GM21723 (cell line): ENCODE measurements at regions not wholly inside any gene's neighbourhood (a gene's known extent, or its start where the extent isn't known, plus 50 kb on each side); places are given as distances from the start of the nearest gene placed in this dataset.

ENCODE experiments used
- ATAC-seq: cut with Tn5 transposase; IDR thresholded peaks from one replicate; pipeline ENCODE4 v1.9.1; 2021; ENCODE audit warnings: mild to moderate bottlenecking, moderate library complexity; ENCODE audit not compliant: unreplicated experiment

DNA sequence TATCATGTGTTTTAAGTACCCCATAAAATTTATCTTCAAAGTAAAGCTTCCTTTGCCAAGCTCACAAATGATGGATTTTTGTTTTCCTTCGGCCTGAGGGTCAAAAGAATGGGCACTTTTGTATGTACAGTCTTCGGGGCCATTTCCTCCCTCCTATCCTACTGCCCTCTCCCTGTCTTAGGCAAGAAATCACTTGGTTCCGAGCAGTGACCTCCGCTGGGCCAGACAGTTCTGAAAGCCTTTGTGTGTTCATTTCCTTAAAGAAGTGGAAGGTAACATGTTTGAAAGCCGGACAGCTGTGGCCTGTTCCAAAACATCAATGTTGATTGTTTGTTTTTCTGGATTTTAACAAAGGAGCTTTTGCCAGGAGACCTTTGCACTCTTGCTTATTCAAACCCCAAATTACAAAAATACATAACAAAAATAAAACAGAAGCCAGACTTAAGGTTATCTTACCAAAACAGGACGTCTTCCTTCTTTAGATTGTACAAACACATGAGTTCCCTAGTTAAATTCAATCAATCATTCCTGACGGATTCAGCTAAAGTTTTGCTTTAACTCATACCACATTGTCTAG, 110.6 kb upstream of the LIMCH1 start:
- ATAC-seq = no peak

GRCh38 chr4:41427931-41428600, 109.9 kb upstream of the LIMCH1 start:
- no peak for ATAC-seq

DNA sequence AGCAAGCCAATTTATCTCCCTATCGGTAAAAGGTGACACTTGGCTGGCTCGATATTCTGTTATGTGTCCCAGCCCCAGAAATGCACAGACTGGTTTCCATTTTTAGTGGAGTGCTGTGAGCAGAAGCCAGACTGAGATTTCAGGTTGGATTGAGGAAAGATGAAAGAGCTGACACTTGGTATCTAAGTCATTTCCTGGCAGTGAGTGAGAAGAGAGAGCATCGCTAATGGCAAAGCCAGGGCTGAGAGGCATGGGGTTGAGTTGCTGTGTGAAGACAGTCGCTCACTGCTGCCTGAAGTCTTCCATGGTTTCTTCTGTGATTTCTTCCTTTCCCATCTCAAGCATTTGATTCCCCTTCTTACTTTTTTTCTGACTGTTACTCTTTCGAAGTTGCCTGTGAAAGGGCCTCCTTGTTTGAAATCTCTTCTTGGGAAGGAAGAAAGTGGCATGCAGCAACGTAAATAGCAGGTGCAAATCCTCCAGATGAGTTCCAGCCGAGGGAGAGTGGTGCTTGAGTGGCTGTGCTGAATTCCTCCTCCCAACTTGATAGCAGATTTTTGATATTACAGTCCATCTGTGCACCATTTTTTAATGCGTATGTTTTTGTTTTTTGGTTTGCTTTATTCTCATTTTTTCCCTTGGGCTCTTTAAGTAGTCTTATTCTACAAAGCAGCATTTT, 109.2 kb upstream of the LIMCH1 start:
- ATAC-seq = no peak

GRCh38 chr4:41429280-41429669, 108.7 kb upstream of the LIMCH1 start:
- ATAC-seq = no peak

DNA sequence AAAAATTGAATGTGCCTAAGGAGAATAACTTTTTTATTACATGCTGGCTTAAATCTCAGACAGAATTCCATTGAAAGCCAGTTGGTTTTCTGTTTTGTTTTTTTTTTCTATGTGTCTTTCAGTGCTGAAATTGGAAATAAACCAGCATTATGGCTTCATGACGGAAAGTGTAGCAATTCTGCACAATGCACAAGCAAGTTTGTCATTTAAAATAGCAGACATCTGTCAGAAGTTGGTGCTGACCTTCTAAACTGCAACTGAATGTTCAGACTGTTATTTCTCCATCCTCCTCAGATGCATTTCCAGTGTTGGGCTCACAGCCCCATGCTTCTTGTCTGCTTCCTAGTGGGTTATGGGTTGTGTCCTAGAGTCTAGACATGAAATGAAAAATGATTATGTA, 107.2 kb upstream of the LIMCH1 start:
- no peak for ATAC-seq

- ATAC-seq = no peak
These were observed 106.7 kb upstream of the LIMCH1 start for GRCh38 chr4:41431276-41431675.

GRCh38 chr4:41432219-41432618, 105.7 kb upstream of the LIMCH1 start:
- no peak for ATAC-seq

- no peak for ATAC-seq
These were observed 105.1 kb upstream of the LIMCH1 start for GRCh38 chr4:41432881-41433280.

- no peak for ATAC-seq
These were observed 104.6 kb upstream of the LIMCH1 start for GRCh38 chr4:41433361-41433760.

DNA sequence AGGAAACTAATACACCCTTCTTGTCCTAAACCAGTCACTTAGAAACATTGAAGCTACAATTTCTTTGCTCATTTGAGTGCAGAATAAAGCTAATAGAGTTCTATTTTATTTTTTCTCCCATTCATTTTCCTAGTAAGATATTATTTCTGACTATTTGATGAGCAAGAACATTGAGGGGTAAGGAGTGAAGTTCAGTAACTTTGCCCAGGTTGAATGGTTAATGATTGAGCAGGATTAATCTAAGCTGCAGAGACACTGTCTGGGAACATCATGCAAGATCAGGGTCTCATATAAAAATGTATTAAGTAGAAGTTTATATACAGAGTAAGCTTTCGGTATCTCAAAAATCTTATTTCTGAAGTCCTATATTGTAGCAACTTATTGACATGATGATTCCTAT, 102.4 kb upstream of the LIMCH1 start:
- ATAC-seq = no peak

- no peak for ATAC-seq
These were observed 101.5 kb upstream of the LIMCH1 start for GRCh38 chr4:41436419-41436818.

- no peak for ATAC-seq
These were observed 100.8 kb upstream of the LIMCH1 start for GRCh38 chr4:41437111-41437536.

- ATAC-seq = no peak
These were observed 99.0 kb upstream of the LIMCH1 start for GRCh38 chr4:41438931-41439297.

- ATAC-seq = no peak
These were observed 95.1 kb upstream of the LIMCH1 start for GRCh38 chr4:41442810-41443209.

GRCh38 chr4:41443340-41444079, 94.4 kb upstream of the LIMCH1 start:
- ATAC-seq = no peak

- ATAC-seq = no peak
These were observed 91.6 kb upstream of the LIMCH1 start for GRCh38 chr4:41446391-41446790.

DNA sequence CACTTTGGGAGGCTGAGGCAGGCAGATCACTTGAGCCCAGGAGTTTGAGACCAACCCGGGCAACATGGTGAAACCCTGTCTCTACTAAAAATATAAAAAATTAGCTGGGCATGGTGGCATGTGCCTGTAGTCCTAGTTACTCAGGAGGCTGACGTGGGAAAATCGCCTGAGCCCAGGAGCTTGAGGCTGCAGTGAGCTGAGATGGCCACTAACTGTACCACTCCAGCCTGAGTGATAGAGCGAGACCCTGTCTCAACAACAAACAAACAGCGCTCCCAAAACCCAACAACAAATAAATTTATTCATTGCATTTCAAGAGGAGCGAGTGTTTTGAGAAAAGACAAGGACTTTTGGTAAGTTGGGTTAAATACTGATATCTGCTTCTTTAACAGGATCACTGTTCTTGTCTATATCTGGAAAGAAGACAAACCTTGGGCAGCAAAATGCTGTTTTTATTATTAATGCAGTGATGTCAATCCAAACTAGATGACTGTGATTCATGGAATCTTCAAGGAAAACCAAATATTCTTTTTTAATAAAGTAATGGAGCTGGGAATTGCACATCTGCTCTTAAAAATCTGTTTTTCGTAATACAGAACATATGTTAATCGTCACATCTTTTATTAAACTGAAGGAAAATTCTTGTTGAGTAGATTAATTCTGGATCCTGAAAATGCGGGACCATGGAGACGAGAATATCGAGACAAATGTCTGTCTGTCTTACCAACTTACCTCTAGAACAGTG, 90.8 kb upstream of the LIMCH1 start:
- no peak for ATAC-seq

- no peak for ATAC-seq
These were observed 89.0 kb upstream of the LIMCH1 start for GRCh38 chr4:41448934-41449333.

GRCh38 chr4:41451961-41452360, 86.0 kb upstream of the LIMCH1 start:
- ATAC-seq = no peak

GRCh38 chr4:41452484-41453225, 85.3 kb upstream of the LIMCH1 start:
- ATAC-seq = no peak
